ENCODE measurements at regions not wholly inside any gene's neighbourhood (a gene's known extent, or its start where the extent isn't known, plus 50 kb on each side); places are given as distances from the start of the nearest gene placed in this dataset.

GRCh38 chr4:126993351-126993750 lies 639.4 kb upstream of the INTU start:
- POLR2A ChIA-PET, result no interaction called here
- H2AFZ ChIP-seq (ENCODE audit: control insufficient read depth, low read depth, low read length), result no peak overlapping the region
- no peak overlapping the region for H3K9ac ChIP-seq (ENCODE audit: control insufficient read depth, insufficient read depth, low read length)
- no peaks in the 10 kb centered on the region for H3K27me3 ChIP-seq (replicated peaks in 1 of 2; ENCODE audit: control insufficient read depth in 2 of 2, insufficient read depth in 2 of 2, low read length in 1 of 2)
- no peaks in the 10 kb centered on the region for H3K79me2 ChIP-seq (ENCODE audit: control insufficient read depth, insufficient read depth, low read length)
- no peaks in the 10 kb centered on the region for H3K36me3 ChIP-seq (ENCODE audit: control insufficient read depth in 2 of 2, insufficient read depth in 2 of 2, low read length in 1 of 2)
- SMC1A ChIA-PET (ENCODE audit: uncharacterized antibody, unreplicated experiment), result no interaction called here
- no TSS peak for BruUV-seq (replicated peaks)
- WGBS (ENCODE audit: insufficient coverage, insufficient replicate concordance, low lambda C conversion rate, missing lambda C conversion rate), result 0% methylated on average over 1 of the region's 1 CpG
- H3K4me2 ChIP-seq (ENCODE audit: control insufficient read depth, insufficient read depth), result no peak overlapping the region
- H3K4me1 ChIP-seq (ENCODE audit: control insufficient read depth, insufficient read depth, low read length), result no peaks in the 10 kb centered on the region
- H3K9me3 ChIP-seq (replicated peaks; ENCODE audit: control insufficient read depth, insufficient read depth, low read length), result no peaks in the 10 kb centered on the region
- H3K4me3 ChIP-seq, result no peak overlapping the region
- in situ Hi-C loops (cut with MboI) (no loop called here), intact Hi-C loops (cut with micrococcal nuclease; ENCODE audit: unreplicated experiment) (no loop called here)
- TF ChIP-seq ATF7 (IDR thresholded peaks at IDR 0.05; ENCODE audit: low read depth) (no peak), EED (IDR thresholded peaks at IDR 0.05; ENCODE audit: low read depth) (no peak), BHLHE40 (IDR thresholded peaks at IDR 0.05; ENCODE audit: borderline replicate concordance in 1 of 2, low read depth in 2 of 2, low read length in 1 of 2) (no peak), CBX5 (IDR thresholded peaks at IDR 0.05; ENCODE audit: low read depth) (no peak), TCF7 (IDR thresholded peaks at IDR 0.05; ENCODE audit: borderline replicate concordance) (no peak), FOXK2 (IDR thresholded peaks at IDR 0.05) (no peak)
- TF ChIP-seq, protein P1, sequence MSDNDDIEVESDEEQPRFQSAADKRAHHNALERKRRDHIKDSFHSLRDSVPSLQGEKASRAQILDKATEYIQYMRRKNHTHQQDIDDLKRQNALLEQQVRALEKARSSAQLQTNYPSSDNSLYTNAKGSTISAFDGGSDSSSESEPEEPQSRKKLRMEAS (IDR thresholded peaks at IDR 0.05; ENCODE audit: low read depth, low read length), result no peak
- H3K27ac ChIP-seq (ENCODE audit: control insufficient read depth, insufficient read depth), result no peak overlapping the region
- FAIRE-seq (no peak), ATAC-seq (no peak), DNase-seq (ENCODE audit: low read depth, low spot score) (no peak)
- H4K20me1 ChIP-seq (ENCODE audit: control insufficient read depth, insufficient read depth), result no peaks in the 10 kb centered on the region
- RAD21 ChIA-PET (ENCODE audit: unreplicated experiment), result no interaction called here
- CTCF ChIA-PET, result no interaction called here

GRCh38 chr4:126995235-126995634 lies 637.5 kb upstream of the INTU start:
- H4K20me1 ChIP-seq (ENCODE audit: control insufficient read depth, insufficient read depth), result no peaks in the 10 kb centered on the region
- intact Hi-C loops (cut with micrococcal nuclease; ENCODE audit: unreplicated experiment) (no loop called here), in situ Hi-C loops (cut with MboI) (no loop called here)
- FAIRE-seq (no peak), DNase-seq (ENCODE audit: low read depth, low spot score) (no peak), ATAC-seq (no peak)
- no TSS peak for BruUV-seq (replicated peaks)
- H3K79me2 ChIP-seq (ENCODE audit: control insufficient read depth, insufficient read depth, low read length), result no peaks in the 10 kb centered on the region
- ChIA-PET RAD21 (ENCODE audit: unreplicated experiment) (no interaction called here), CTCF (no interaction called here), POLR2A (no interaction called here), SMC1A (ENCODE audit: uncharacterized antibody, unreplicated experiment) (no interaction called here)
- H3K27ac ChIP-seq (ENCODE audit: control insufficient read depth, insufficient read depth), result no peak overlapping the region
- H2AFZ ChIP-seq (ENCODE audit: control insufficient read depth, low read depth, low read length), result no peak overlapping the region
- no peaks in the 10 kb centered on the region for H3K36me3 ChIP-seq (ENCODE audit: control insufficient read depth in 2 of 2, insufficient read depth in 2 of 2, low read length in 1 of 2)
- TF ChIP-seq ESRRA (IDR thresholded peaks at IDR 0.05; ENCODE audit: low read length), result no peak
- no peak for TF ChIP-seq E2F4 (IDR thresholded peaks at IDR 0.05; ENCODE audit: low read depth, low read length)
- TF ChIP-seq ZNF622 (IDR thresholded peaks at IDR 0.05), result no peak
- TF ChIP-seq SMC3 (IDR thresholded peaks at IDR 0.05; ENCODE audit: borderline replicate concordance, low read length), result no peak
- TF ChIP-seq BRCA1 (IDR thresholded peaks at IDR 0.05; ENCODE audit: low read depth, low read length), result no peak
- TF ChIP-seq CBFB (IDR thresholded peaks at IDR 0.05; ENCODE audit: low read depth), result no peak
- TF ChIP-seq, protein P2, sequence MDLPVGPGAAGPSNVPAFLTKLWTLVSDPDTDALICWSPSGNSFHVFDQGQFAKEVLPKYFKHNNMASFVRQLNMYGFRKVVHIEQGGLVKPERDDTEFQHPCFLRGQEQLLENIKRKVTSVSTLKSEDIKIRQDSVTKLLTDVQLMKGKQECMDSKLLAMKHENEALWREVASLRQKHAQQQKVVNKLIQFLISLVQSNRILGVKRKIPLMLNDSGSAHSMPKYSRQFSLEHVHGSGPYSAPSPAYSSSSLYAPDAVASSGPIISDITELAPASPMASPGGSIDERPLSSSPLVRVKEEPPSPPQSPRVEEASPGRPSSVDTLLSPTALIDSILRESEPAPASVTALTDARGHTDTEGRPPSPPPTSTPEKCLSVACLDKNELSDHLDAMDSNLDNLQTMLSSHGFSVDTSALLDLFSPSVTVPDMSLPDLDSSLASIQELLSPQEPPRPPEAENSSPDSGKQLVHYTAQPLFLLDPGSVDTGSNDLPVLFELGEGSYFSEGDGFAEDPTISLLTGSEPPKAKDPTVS (IDR thresholded peaks at IDR 0.05; ENCODE audit: low read depth, low read length), result no peak
- no peak for TF ChIP-seq NR2C2 (IDR thresholded peaks at IDR 0.05; ENCODE audit: borderline replicate concordance, control insufficient read depth, insufficient read length, low read depth)
- H3K4me2 ChIP-seq (ENCODE audit: control insufficient read depth, insufficient read depth), result no peak overlapping the region
- H3K9me3 ChIP-seq (replicated peaks; ENCODE audit: control insufficient read depth, insufficient read depth, low read length), result no peaks in the 10 kb centered on the region
- no peak overlapping the region for H3K4me3 ChIP-seq
- no peak overlapping the region for H3K9ac ChIP-seq (ENCODE audit: control insufficient read depth, insufficient read depth, low read length)
- no peaks in the 10 kb centered on the region for H3K27me3 ChIP-seq (replicated peaks in 1 of 2; ENCODE audit: control insufficient read depth in 2 of 2, insufficient read depth in 2 of 2, low read length in 1 of 2)
- no peaks in the 10 kb centered on the region for H3K4me1 ChIP-seq (ENCODE audit: control insufficient read depth, insufficient read depth, low read length)
